SJCRH30 (cell line): ENCODE measurements at regions not wholly inside any gene's neighbourhood (a gene's known extent, or its start where the extent isn't known, plus 50 kb on each side); places are given as distances from the start of the nearest gene placed in this dataset.

ENCODE experiments used
- DNase-seq, 2 experiments: peaks; one replicate each; pipeline ENCODE4 v3.0.0-alpha.2; 2015 to 2020
- H3K27ac ChIP-seq: fragments of 250-450 bp; sonication (Bioruptor Pico); 2 replicates; pipeline ENCODE4 v1.5.1; 2020; ENCODE audit warnings: mild to moderate bottlenecking, moderate library complexity
- H3K27me3 ChIP-seq: fragments of 250-450 bp; sonication (Bioruptor Pico); 2 replicates; pipeline ENCODE4 v1.5.1; 2020; ENCODE audit warnings: mild to moderate bottlenecking, moderate library complexity
- H3K36me3 ChIP-seq: fragments of 250-450 bp; sonication (Bioruptor Pico); 2 replicates; pipeline ENCODE4 v1.5.1; 2020; ENCODE audit warnings: mild to moderate bottlenecking, moderate library complexity
- H3K4me1 ChIP-seq: fragments of 250-450 bp; sonication (Bioruptor Pico); 2 replicates; pipeline ENCODE4 v1.5.1; 2020; ENCODE audit warnings: mild to moderate bottlenecking, moderate library complexity
- H3K4me3 ChIP-seq: fragments of 250-450 bp; sonication (Bioruptor Pico); 2 replicates; pipeline ENCODE4 v1.5.1; 2020; ENCODE audit warnings: mild to moderate bottlenecking, moderate library complexity
- H3K9me3 ChIP-seq: fragments of 250-450 bp; sonication (Bioruptor Pico); replicated peaks from 2 replicates; pipeline ENCODE4 v1.5.1; 2020; ENCODE audit warnings: mild to moderate bottlenecking, moderate library complexity

- no peaks in the 10 kb centered on the region for H3K9me3 ChIP-seq
- no peaks in the 10 kb centered on the region for H3K36me3 ChIP-seq
- DNase-seq: no peak
- no peaks in the 10 kb centered on the region for H3K27me3 ChIP-seq
- H3K4me1 ChIP-seq: peaks cover 11% of the 10 kb centered on the region
- H3K27ac ChIP-seq: no peak overlapping the region
- H3K4me3 ChIP-seq: no peak overlapping the region
Measured at GRCh38 chr2:128756365-128756717, 437.7 kb upstream of the HS6ST1 start.

GRCh38 chr2:128765811-128766210, 447.1 kb upstream of the HS6ST1 start:
- peaks cover 3% of the 10 kb centered on the region; the same call in 1 of the 2 replicates for H3K4me1 ChIP-seq
- H3K4me3 ChIP-seq: no peak overlapping the region
- no peaks in the 10 kb centered on the region for H3K36me3 ChIP-seq
- no peak overlapping the region for H3K27ac ChIP-seq
- DNase-seq: peak; percentile 77 to 78
- no peaks in the 10 kb centered on the region for H3K27me3 ChIP-seq
- H3K9me3 ChIP-seq: peaks cover 5% of the 10 kb centered on the region; the same call in 1 of the 2 replicates

GRCh38 chr2:128768041-128768440, 449.4 kb upstream of the HS6ST1 start:
- H3K27me3 ChIP-seq: no peaks in the 10 kb centered on the region
- no peak overlapping the region for H3K4me3 ChIP-seq
- H3K36me3 ChIP-seq: no peaks in the 10 kb centered on the region
- peaks cover 3% of the 10 kb centered on the region; the same call in 1 of the 2 replicates for H3K4me1 ChIP-seq
- H3K27ac ChIP-seq: no peak overlapping the region
- no peak for DNase-seq
- H3K9me3 ChIP-seq: no peaks in the 10 kb centered on the region

DNA sequence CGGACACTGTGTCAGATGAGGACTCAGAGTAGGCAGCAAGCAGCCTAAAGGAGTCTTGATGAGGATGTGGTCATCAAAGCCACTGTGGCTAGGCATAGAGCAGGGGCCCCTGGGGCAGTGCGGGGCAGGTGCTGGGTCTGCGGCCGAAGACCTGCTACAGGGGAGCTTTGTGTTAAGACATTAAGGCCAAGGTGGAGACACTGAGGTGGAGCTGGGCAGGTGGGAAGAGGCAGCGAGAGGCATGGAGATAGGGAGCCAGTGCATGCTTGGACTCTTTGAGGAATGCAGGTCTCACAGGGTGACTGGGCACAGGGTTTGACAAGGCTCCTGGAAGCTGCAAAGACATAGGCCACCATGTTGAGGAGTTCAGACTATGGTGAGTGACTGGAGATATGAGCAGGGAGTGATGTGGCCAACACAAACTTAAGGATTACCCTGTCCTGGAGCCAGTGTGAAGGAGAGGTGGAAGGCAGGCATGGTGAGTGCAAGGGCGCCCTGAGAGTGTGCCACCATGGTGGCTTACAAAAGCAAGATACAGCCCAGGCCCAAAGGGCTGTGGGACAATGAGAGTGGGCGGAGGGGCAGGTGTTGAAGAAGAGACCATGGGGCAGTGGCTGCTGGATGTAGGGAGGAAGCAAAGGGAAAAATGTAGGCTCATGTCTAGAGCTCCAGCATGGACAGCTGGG, 450.9 kb upstream of the HS6ST1 start:
- no peak for DNase-seq
- no peaks in the 10 kb centered on the region for H3K9me3 ChIP-seq
- no peak overlapping the region for H3K27ac ChIP-seq
- no peak overlapping the region for H3K4me3 ChIP-seq
- H3K4me1 ChIP-seq: peaks cover 3% of the 10 kb centered on the region; the same call in 1 of the 2 replicates
- no peaks in the 10 kb centered on the region for H3K36me3 ChIP-seq
- no peaks in the 10 kb centered on the region for H3K27me3 ChIP-seq

GRCh38 chr2:128770143-128771085, 451.7 kb upstream of the HS6ST1 start:
- Histone ChIP-seq H3K4me3 (no peak overlapping the region), H3K27me3 (no peaks in the 10 kb centered on the region)

GRCh38 chr2:128771401-128771800, 452.7 kb upstream of the HS6ST1 start:
- no peak for DNase-seq

More at GRCh38 chr2:128770143-128771085, 451.7 kb upstream of the HS6ST1 start:
- peaks cover 3% of the 10 kb centered on the region; the same call in 1 of the 2 replicates for H3K4me1 ChIP-seq
- no peak for DNase-seq
- H3K27ac ChIP-seq: no peak overlapping the region
- H3K36me3 ChIP-seq: no peaks in the 10 kb centered on the region
- H3K9me3 ChIP-seq: no peaks in the 10 kb centered on the region

GRCh38 chr2:128772671-128773070, 454.0 kb upstream of the HS6ST1 start:
- Histone ChIP-seq H3K4me1 (no peaks in the 10 kb centered on the region), H3K9me3 (no peaks in the 10 kb centered on the region), H3K4me3 (no peak overlapping the region), H3K27me3 (no peaks in the 10 kb centered on the region), H3K27ac (no peak overlapping the region), H3K36me3 (no peaks in the 10 kb centered on the region)
- no peak for DNase-seq

More at GRCh38 chr2:128771401-128771800, 452.7 kb upstream of the HS6ST1 start:
- H3K27ac ChIP-seq: no peak overlapping the region
- H3K4me3 ChIP-seq: no peak overlapping the region
- no peaks in the 10 kb centered on the region for H3K9me3 ChIP-seq
- H3K4me1 ChIP-seq: no peaks in the 10 kb centered on the region
- no peaks in the 10 kb centered on the region for H3K27me3 ChIP-seq
- H3K36me3 ChIP-seq: no peaks in the 10 kb centered on the region

GRCh38 chr2:128773641-128774319, 455.1 kb upstream of the HS6ST1 start:
- Histone ChIP-seq H3K4me3 (no peak overlapping the region), H3K36me3 (no peaks in the 10 kb centered on the region), H3K4me1 (no peaks in the 10 kb centered on the region), H3K9me3 (no peaks in the 10 kb centered on the region), H3K27me3 (no peaks in the 10 kb centered on the region), H3K27ac (no peak overlapping the region)
- no peak for DNase-seq

- H3K27ac ChIP-seq: no peak overlapping the region
Measured at GRCh38 chr2:128774320-128775216, 455.9 kb upstream of the HS6ST1 start.

DNA sequence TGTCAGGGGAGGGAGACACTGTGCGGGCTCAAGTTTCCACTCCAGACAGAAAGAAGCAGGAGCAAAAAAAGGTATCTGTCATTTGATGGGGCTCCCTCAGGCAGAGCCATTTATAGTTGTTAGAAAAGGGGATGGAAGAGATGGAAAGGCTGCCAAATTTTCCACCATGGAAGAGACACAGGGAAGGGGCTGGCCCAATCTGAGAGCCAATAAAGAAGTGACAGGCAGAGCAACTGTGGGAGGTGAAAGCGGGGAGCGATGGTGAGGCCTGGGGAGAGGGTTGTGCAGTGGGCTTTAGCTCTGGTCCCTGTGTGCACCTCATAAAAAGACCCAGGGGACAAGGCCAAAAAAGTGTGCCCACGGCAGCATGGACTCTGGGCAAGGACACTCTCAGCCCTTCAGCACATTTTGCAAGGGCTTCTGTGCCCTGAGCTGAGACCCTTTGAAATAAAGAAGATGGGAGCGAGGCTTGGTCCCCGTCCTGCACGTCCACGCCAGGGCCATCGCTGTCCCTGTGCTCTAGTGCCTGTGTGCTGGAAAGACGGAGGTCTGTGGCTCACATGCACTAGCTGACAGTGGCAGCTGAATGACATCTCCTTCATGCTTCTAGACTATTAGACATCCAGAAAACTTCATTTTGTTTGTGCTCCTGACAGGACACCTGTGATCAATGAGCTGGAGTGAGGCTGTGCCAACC, 456.7 kb upstream of the HS6ST1 start:
- Histone ChIP-seq H3K36me3 (no peaks in the 10 kb centered on the region), H3K4me1 (no peaks in the 10 kb centered on the region), H3K9me3 (no peaks in the 10 kb centered on the region), H3K27me3 (no peaks in the 10 kb centered on the region), H3K4me3 (no peak overlapping the region), H3K27ac (no peak overlapping the region)
- DNase-seq: no peak

More at GRCh38 chr2:128774320-128775216, 455.9 kb upstream of the HS6ST1 start:
- H3K27me3 ChIP-seq: no peaks in the 10 kb centered on the region
- H3K4me1 ChIP-seq: no peaks in the 10 kb centered on the region
- no peak overlapping the region for H3K4me3 ChIP-seq
- no peak for DNase-seq
- no peaks in the 10 kb centered on the region for H3K9me3 ChIP-seq
- no peaks in the 10 kb centered on the region for H3K36me3 ChIP-seq

- Histone ChIP-seq H3K9me3 (no peaks in the 10 kb centered on the region), H3K4me1 (no peaks in the 10 kb centered on the region)
- no peak for DNase-seq
Measured at GRCh38 chr2:128775914-128776285, 457.2 kb upstream of the HS6ST1 start.

DNA sequence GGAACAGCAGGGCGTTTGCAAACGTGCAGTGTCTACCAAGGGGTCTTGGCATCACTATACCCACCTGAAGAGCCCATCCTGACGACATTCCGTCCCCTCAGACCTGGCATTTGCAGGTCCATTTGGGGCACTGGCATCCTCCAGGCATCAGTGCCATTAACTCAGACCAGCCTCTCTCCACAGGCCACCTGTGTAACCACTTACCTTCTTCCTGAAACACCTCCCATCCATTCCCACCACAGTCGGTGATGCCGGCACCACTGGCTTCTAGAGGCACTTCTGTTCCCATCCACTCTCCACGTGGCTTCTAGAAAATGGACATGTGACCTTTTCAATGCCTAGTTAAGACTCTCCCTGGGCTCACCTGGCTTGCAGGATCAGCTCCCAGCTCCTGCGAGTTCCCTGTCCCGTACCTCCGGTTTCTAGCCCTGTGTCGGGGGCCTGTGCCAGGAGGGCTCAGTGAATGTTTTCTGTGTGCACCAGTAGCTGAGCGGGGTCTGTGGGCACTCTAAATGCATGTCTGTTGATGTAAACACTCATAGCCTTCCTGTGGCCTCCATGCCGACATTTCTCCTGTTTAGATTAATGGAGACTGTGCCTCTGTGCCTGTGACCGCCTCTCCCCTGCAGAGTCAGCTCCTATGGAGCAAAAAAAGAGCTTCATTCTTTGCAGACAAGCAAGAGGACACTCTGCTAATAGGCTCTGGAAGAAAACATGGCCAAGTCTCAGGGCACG, 458.0 kb upstream of the HS6ST1 start:
- no peak for DNase-seq
- H3K4me1 ChIP-seq: no peaks in the 10 kb centered on the region
- H3K9me3 ChIP-seq: no peaks in the 10 kb centered on the region
- H3K36me3 ChIP-seq: no peaks in the 10 kb centered on the region
- no peak overlapping the region for H3K4me3 ChIP-seq
- no peak overlapping the region for H3K27ac ChIP-seq
- H3K27me3 ChIP-seq: no peaks in the 10 kb centered on the region

More at GRCh38 chr2:128775914-128776285, 457.2 kb upstream of the HS6ST1 start:
- Histone ChIP-seq H3K27ac (no peak overlapping the region), H3K36me3 (no peaks in the 10 kb centered on the region), H3K27me3 (no peaks in the 10 kb centered on the region), H3K4me3 (no peak overlapping the region)
